Retina (tissue), 1 donor: ENCODE measurements at regions not wholly inside any gene's neighbourhood (a gene's known extent, or its start where the extent isn't known, plus 50 kb on each side); places are given as distances from the start of the nearest gene placed in this dataset.
"Not testable (repeated sequence)": the region's sequence is repeated elsewhere in the genome, so short reads cannot be mapped to it uniquely, and the experiment has no call there.

Experiments
- DNase-seq: peaks from one replicate; pipeline ENCODE4 v3.0.0-alpha.2; 2016

DNA sequence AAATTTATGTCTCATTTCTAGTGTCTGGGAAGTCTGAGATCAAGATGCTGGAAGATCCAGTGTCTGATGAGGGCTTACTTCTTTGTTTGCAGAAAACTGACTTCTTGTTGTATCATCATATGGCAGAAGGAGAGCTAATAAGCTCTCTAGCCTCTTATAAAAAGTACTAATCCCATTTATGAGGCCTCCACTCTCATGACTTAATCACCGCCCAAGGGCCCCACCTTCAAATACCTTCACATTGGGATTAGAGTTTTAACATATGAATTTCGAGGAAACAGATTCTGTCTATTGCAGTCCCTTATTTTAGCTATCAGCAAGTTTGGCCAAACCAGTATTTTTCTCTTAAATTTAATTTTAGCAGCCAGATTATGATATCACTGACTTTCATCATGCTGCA, 150.2 kb upstream of the TMPRSS15 start:
- DNase-seq: no peak

DNA sequence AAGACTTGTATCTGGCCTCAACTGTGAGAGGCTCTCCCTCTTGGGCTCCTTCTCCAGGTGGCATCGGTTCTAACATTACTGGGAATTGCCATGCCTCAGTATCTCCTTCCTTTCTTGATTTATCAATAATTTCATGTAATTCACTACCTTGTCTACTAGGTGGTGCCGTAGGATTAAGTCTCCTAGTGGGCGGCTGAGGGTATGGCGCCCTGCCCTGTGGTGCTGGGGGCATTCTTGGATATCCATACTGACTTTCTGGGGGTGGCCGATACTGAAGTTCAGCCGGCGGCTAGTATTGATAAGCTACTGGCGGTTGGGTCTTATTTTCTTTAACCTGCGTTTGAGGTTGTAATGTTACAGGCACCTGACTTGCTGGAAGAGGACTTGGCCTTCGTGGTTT, 164.2 kb upstream of the TMPRSS15 start:
- not testable (repeated sequence) for DNase-seq

DNA sequence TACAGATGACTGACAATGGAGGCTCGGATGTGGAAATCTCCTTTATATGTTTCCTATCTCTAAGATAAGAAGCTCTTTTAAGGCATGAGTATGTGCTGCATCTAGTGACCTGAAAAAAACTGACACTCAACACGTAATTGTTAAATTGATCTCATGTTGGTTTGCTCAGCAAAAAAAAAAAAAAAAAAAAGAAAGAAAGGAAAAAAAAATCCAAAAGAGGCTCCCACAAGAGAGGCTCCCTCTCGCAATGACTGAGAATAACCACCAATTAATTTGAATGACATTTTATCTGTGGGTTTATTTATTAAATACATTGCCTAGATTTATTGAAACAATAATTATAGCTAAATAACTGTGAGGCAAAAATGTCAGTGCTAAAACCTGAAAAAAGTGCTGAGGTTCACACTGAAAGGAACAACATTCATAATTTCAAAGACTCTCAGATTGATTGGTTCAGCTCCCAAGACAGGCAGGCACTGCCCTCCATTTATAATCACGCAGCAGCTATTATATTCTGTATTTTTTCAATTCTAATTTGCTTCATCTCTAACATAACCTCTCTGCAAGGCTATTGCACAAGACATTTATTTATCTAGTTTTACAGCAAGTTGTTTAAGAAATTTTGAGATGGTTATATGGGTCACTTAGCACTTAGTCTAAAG, 184.5 kb upstream of the TMPRSS15 start:
- peak; percentile 32 for DNase-seq

DNA sequence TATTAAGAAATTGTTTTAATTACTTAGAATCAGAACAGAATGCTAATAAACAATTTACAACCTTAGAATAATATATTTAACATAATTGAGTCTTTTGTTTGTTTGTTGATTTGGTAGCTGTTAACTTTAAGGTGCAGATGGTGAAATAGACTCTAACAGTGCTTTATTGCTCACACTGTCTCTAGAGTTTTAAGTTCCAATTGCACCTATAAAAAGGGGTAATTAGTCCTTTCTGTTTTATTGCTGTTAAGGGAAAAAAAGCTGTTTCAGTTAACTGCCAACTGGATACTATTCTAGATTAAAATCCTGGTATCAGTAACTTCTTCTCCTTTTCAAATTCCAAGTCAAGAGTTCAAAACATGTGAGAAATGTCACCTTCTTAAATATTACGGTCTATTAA, 197.6 kb upstream of the TMPRSS15 start:
- DNase-seq: no peak

DNA sequence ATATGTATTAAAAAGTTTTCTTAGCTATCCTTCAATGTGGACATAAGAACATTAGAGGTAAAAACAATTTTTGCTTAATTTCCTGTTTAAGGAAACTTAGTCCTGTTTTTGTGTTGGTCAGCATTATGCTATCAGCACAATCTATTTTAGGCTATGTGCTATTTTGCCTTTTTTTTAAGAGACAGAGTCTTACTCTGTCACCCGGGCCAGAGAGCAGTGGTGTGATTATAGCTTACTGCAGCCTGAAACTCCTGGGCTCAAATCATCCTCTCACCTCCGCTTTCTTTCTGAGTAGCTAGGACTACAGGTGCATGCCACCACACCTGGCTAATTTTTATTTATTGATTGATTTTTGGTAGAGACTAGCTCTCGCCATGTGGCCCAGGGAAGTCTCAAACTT, 199.1 kb upstream of the TMPRSS15 start:
- no peak for DNase-seq

DNA sequence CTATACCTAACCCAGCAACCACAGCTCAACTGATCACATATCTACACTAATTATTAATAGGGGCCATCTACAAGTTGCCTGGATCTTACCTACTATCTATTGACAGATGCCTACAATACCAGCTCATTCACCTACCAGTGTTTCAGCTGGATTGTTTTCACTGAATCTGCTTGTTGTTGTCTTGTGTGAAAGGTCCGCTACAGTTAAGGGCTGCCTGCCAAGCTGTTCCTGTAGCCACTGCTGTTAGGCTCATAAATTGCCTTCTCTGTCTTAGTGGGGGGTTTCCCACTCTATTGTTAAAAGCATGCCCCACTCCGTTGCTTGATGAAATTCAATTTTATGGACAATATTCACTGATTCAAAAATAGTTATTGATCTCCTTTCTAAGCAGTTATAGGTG, 199.7 kb upstream of the TMPRSS15 start:
- DNase-seq: no peak

DNA sequence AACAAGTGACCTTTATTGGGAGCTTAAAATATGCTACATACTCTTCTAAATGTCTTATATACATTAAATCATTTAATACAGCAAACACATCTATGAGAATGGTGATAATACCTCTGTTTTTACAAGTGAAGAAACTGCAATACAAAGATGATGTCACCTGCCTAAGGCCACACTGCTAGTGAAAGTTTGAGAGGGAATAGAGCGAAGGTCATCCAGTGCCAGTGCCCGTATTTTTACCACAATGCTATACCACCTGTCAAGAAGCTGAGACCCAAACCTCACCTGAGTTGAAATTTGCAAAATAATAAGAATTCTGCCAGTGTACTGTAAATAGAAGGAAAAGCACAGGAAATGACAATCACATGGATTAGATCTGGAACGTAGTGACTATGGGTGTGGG, 200.4 kb upstream of the TMPRSS15 start:
- no peak for DNase-seq

DNA sequence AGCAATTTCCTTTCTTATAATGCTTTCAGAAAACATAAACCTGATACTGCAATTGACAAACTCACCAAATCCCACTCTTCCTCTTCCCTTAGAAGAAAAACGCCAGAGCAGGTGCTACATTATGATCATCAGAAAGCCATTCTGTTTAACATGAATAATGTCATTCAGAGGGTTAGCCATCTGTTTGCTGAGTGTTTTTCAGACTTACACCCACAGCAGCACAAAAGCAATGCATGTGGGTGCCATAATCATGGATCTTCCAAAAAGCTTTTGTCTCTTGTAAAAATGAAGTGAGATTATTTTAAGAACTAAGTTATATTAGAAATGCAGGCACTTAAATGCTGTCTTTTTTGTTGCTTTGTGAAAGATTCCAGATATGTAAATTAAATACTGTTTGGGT, 204.6 kb upstream of the TMPRSS15 start:
- DNase-seq: no peak

DNA sequence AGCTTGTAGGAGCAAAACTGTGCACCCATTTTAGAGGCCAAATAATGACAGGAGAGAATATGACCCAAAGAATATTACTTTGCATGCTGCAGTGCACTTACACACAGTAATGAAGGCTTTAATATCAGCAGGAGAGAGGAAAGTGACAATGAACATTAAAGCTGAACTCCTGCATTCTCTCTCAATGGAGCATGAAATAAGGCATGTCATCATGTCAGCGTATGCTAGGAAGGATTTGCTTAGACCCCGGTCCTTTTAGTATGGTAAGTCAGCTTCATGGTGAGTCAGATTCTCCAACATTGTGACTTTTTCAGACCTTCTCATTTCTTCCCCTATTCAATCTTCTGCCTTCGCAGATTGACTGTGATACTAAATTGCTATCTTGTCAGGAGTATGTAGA, 210.7 kb upstream of the TMPRSS15 start:
- DNase-seq: peak; percentile 35

DNA sequence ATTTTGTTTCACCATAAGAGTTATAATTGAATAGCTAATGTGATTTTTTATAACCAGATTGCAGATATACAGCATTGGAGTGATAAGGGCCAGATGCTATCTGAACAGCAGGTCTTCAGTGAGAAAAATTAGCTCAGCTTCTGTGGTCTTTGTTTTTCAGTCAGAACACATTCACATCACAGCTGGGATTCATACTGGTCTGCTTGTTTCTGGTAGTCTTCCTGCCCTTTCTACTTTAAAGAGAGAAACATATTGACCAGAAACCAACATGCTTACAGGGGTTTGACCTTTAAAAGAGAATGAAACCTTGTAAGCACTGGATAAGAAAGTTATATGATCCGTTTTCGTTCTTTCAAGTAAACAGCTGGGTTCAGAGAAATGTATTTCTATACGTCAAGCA, 213.7 kb upstream of the TMPRSS15 start:
- peak; percentile 55 for DNase-seq

DNA sequence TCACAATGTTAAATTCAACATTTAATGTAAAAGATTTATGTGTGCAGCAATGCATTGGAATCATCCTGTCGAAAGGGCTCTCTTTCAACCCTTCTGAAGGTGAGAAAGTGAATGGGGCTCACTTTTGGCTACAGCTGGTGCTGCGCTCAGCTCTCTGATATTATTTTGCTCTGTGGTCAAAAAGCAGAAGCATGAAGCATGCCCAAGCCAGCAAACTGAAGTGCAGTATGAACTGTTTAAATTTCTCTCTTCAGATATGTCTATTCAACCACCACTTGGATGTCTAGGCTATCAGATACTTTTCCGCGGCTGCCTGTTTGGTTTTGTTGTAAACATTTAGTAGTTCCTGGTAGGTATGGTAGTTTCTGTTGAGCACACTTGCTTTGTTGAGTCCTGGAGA, 216.9 kb upstream of the TMPRSS15 start:
- no peak for DNase-seq

DNA sequence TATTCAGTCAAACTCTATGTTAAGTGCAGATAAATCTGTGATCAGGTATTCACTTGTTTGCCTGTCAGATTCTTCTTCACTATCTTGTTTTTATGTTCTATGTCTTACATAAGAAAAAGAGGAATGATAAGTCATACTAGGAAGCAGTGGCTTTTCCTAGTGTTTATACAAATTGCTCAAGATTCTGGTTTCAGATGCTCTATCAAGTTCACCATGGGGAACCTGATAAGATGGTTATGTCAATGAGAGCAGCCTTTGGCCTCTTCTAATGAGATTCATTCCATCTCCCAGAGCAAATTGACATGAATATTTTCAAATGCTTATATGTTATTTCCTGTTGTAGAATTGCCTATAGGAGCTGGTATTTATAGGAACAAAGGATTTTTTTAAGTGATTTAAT, 218.8 kb upstream of the TMPRSS15 start:
- DNase-seq: no peak

DNA sequence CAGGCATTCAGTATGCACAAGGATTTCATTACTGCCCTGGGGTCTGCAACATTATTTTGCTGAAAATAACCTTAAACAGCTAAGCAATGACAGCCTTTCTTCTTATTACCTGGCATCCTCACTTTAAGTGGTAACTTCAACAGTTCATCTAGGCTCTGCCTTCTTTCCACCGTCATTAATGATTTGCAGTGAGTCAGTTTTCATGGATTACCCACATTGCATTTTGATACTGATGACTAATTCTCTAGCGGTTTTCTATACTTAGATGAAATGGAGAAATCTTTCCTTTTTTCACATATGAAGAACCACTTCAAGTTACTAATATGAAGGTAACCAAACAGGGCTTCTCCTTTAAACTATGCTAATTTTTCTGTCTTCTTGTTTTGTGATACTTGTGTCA, 226.9 kb upstream of the TMPRSS15 start:
- no peak for DNase-seq

DNA sequence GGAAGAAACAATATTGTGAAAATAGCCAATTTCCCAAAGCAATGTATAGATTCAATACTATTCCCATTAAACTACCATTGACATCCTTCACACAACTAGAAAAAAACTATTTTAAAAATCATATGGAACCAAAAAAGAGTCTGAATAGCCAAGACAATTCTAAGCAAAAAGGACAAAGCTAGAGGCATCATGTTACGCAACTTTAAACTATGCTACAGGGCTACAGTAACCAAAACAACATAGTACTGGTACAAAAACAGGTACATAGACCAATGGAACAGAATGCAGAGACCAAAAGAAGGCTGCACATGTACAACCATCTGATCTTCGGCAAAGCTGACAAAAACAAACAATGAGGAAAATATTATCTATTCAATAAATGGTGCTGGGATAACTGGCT, 233.3 kb upstream of the TMPRSS15 start:
- DNase-seq: no peak

DNA sequence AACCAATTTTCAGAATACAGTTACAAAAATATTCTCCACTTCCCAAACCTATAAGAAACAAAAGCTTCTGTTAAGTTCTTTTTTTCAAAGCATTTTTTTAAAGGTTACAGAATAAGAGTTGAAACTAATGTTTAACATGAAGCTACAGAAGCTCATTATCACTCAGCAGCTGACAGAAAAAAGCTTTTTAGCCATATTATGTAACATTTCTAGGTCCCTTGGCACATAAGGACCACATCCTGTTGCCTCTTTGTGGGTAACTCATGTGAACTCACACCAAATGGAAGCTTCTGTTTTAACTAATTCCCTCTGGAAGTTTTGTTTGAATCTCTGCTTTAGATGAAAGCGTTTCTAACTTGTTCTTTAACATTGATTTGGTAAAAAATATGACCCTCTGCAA, 242.5 kb upstream of the TMPRSS15 start:
- no peak for DNase-seq

DNA sequence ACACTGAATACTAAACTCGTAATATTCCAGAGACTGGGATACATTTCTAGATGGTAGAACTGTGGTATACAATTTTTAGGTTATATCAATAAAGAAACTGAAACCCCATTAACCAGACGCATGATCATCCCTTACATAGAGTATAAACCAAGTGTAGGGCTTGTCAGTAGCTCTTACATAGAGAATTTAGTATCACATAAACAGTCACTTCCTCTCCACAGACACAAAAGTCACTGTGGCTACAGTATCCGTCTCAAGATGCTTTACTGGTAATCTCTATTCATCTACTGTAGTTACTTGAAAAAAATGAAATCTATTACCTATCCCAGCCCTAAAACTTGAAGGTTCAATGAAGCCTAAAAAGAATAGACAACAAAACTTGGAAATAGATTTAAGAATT, 252.3 kb upstream of the TMPRSS15 start:
- no peak for DNase-seq

DNA sequence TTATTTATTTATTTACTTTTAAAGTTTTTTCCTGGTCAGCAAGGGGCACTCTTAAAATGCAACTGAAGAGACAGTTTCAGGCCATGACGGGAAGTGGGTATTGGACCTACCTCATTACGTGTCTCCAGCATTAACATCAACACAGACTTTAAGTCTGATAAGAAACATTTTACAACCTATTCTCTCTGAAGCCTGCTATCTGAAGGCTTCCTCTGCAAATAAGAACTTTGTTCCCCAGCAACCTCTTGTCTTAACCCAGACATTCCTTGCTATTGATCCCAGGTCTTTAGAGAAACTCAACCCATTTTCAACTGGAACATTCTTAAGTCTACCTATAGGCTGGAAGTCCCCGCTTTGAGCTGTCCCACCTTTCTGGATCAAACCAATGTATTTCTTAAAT, 258.3 kb upstream of the TMPRSS15 start:
- no peak for DNase-seq

DNA sequence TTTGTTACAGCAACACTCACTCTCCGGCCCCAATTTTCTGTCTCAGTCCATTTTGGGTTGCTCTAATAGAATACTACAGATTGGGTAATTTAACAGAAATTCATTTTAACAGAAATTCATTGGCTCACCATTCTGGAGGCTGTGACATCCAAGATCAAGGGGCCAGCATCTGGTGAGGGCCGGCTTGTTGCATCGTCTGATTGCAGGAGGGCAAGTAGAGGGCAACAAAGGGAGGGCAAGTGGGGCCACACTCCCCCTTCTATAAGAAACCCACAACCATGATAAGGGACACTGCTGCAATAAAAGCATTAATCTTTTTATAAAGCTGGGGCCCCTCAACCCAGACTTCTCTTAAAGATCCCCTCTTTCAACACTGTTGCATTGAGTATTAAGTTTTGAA, 260.1 kb upstream of the TMPRSS15 start:
- no peak for DNase-seq

DNA sequence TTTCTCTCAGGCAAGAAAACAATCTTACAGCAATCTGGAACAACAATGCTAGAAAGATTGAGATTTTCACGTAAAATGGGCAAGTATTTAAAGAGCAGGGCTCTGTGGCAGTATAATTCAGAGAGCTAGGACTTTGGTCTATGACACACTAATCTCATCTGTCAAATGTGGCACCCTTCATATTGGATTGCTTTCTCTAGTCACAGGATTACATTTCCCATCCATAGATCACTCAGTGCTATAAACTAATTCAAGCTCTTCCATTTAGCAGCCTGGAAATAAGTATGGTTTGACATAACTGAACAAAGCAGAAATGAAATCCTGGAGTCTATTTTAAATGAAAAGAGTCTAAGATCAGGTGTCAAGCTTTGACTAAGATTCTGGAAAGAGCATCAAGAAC, 263.1 kb upstream of the TMPRSS15 start:
- DNase-seq: no peak

DNA sequence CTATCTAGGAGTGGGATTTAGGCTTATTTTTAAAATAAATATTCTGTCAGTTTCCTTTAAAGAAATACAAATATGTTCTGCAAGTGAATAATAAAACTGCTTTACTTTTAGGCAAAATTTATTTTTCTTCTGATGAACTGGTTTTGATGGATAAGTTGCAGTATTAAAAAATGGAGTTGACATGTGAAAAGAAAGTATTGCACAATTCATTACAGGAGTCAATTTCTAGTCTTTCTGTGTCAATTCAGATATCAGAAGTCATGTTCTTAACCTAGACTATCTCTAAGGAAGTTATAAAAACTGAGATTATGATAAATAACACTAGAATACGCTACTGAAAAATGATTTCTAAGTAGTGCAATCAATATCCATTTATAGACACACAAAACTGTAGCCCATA, 270.2 kb upstream of the TMPRSS15 start:
- no peak for DNase-seq

DNA sequence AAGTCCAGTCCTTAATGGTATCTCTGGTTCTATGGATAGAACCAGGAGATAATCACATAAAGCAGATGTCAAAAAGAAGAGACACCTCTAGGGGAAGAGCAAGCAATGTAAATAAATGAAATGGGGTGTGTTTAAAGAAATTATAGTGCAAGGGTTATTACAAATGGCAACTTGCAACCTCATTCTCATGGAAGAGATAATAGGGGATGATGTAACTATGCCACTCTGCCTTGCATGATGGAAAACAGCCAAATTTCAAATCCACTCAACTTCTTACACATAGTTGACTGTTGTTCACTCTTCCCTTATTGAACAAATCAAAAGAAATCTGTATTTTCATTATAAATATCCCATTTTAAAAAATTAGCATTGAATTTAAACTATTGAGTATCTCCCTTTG, 274.0 kb upstream of the TMPRSS15 start:
- DNase-seq: no peak

DNA sequence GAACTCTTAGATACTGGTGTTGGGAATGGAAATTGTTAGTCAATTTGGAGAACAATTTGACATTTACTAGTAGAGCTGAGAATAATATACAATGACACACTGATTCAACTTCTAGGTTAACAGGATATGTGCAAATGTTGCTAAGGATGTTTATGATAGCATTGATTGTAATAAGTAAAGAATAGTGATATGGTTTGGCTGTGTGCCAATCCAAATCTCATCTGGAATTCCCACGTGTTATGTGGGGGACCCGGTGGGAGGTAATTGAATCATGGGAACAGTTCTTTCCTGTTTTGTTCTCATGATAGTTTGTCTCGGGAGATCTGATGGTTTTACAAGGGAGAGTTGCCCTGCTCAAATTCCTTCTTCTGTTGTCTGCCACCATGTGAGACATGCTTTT, 302.4 kb upstream of the TMPRSS15 start:
- no peak for DNase-seq

DNA sequence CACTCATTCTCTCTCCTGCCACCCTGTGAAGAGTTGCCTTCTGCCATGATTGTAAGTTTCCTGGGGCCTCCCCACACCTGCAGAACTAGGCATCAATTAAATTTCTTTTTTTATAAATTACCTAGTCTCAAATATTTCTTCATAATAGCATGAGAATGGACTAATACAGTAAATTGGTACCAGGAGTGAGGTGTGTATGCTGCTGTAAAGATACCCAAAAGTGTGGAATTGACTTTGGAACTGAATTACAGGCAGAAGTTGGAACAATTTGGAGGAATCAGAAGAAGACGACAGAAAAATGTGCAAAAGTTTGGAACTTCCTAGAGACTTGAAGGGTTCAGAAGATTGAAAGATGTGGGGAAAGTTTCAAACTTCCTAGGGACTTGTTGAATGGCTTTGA, 308.1 kb upstream of the TMPRSS15 start:
- DNase-seq: no peak

DNA sequence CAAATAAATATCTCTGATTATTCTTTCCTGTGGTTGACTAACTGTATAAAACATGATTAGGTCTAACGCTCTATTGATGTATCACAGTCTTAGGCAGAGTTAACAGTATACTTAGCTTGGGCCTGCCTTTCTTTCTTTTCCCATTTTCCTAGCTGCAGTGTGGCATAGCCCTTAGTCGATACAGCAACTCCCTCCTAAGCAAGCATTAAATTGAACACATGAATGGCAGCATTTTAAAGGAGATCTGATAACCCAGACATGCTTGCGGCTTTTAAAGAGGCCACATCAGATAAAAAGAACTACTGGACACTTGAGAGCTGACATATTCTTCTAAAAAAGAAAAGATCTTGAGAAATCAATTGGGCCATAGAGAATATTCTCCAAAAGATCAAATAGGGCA, 312.0 kb upstream of the TMPRSS15 start:
- DNase-seq: peak; percentile 31

DNA sequence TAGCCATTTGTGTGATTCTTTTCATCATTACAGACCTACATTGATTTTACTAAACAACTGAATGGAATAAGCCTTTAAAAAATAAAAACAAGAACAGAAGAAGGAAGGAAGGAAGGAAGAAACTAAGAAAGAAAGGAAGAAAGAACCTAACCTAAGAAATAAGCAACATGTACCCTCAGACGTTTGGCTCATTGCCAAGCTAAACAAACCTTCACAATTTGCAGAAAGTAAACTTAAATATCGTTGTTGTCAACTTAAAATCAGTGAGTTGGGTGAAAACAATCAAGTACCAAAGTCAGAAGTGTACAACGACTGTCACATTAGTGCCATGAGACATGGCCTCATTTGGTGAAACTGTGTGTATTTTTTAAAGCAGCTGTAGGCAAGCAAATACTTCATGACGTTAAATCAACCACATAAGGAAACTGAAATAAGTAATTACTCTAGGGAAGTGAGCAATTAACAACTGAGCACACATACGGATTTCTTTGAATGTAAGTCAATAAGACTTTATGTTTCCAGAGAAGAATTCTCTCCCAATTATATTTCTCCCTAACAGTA, 313.1 kb upstream of the TMPRSS15 start:
- DNase-seq: no peak
